H1 (cell line): ENCODE measurements at regions not wholly inside any gene's neighbourhood (a gene's known extent, or its start where the extent isn't known, plus 50 kb on each side); places are given as distances from the start of the nearest gene placed in this dataset.

Experiments used
- CTCF ChIA-PET: fragments of 300-600 bp; sonication (Branson Sonifier 250); formaldehyde crosslinking; loops from one replicate; lab custom pipeline; 2021; ENCODE audit not compliant: partially characterized antibody; lab: Charles Lee
- POLR2A ChIA-PET: fragments of 300-600 bp; sonication (Branson Sonifier 250); formaldehyde crosslinking; loops from one replicate; lab custom pipeline; 2021; ENCODE audit warnings: inconsistent platforms; ENCODE audit not compliant: partially characterized antibody; lab: Charles Lee
- DNase-seq, 2 experiments: peaks; one replicate each; pipeline versions ENCODE4 v3.0.0 to v3.0.0-alpha.2; 2010 to 2022; ENCODE audit warnings: low spot score in 2 of 2, low read depth in 1 of 2, mixed read lengths in 1 of 2
- FAIRE-seq: peaks from 2 replicates; lab custom pipeline; 2011; peaks lifted over from hg19 to GRCh38; lab: Jason Lieb, UNC
- H2AFZ ChIP-seq: 2 replicates; pipeline ENCODE4 v1.8.1; 2012; ENCODE audit warnings: low read length, inconsistent platforms
- H2AK5ac ChIP-seq: 2 replicates; pipeline ENCODE4 v1.6.1; 2013; ENCODE audit warnings: low read depth, low read length
- H2BK120ac ChIP-seq: replicated peaks from 2 replicates; pipeline ENCODE3; 2013; ENCODE audit warnings: low read depth, low read length, inconsistent platforms
- H2BK12ac ChIP-seq: 2 replicates; pipeline ENCODE4 v1.6.1; 2013; ENCODE audit warnings: low read depth, low read length
- H2BK15ac ChIP-seq: 2 replicates; pipeline ENCODE4 v1.6.1; 2013; ENCODE audit warnings: low read length
- H2BK20ac ChIP-seq: 2 replicates; pipeline ENCODE4 v1.6.1; 2013; ENCODE audit warnings: low read length
- H2BK5ac ChIP-seq: 2 replicates; pipeline ENCODE4 v1.6.1; 2013; ENCODE audit warnings: low read depth, low read length
- H3K14ac ChIP-seq: 2 replicates; pipeline ENCODE4 v1.6.1; 2013; ENCODE audit warnings: inconsistent platforms; ENCODE audit not compliant: insufficient read length
- H3K18ac ChIP-seq: 2 replicates; pipeline ENCODE4 v1.6.1; 2013; ENCODE audit warnings: low read length; ENCODE audit errors: extremely low read depth
- H3K23ac ChIP-seq: 2 replicates; pipeline ENCODE4 v1.6.1; 2013; ENCODE audit warnings: inconsistent platforms; ENCODE audit not compliant: insufficient read length
- H3K23me2 ChIP-seq: 2 replicates; pipeline ENCODE4 v1.6.1; 2013; ENCODE audit warnings: low read depth, low read length
- H3K27ac ChIP-seq: 2 replicates; pipeline ENCODE4 v1.6.1; 2011; ENCODE audit warnings: low read depth, low read length, inconsistent platforms
- H3K27me3 ChIP-seq, 4 experiments: replicated peaks in 1 of 4; 1 replicate in 1 of 4; 2 replicates in 3 of 4; pipeline versions ENCODE4 v1.6.1 to v1.8.1; 2011 to 2013; ENCODE audit warnings: low read length in 3 of 4, mild to moderate bottlenecking in 3 of 4, inconsistent platforms in 2 of 4, mixed read lengths in 2 of 4, moderate library complexity in 1 of 4; ENCODE audit not compliant: control insufficient read depth in 3 of 4, insufficient read depth in 3 of 4; ENCODE audit errors: extremely low read depth in 1 of 4
- H3K36me3 ChIP-seq, 4 experiments: 2 replicates each; pipeline versions ENCODE4 v1.6.1 to v1.8.1; 2011 to 2013; ENCODE audit warnings: mild to moderate bottlenecking in 4 of 4, low read length in 3 of 4, moderate library complexity in 2 of 4, control low read depth in 1 of 4, inconsistent platforms in 1 of 4; ENCODE audit not compliant: insufficient read depth in 4 of 4, control insufficient read depth in 2 of 4
- H3K4ac ChIP-seq: replicated peaks from 2 replicates; pipeline ENCODE3; 2013; ENCODE audit warnings: low read length, low read depth, mixed read lengths, inconsistent platforms; ENCODE audit not compliant: insufficient read length
- H3K4me1 ChIP-seq, 4 experiments: replicated peaks in 1 of 4; 1 replicate in 1 of 4; 2 replicates in 3 of 4; pipeline versions ENCODE4 v1.6.1 to v1.8.1; 2011 to 2013; ENCODE audit warnings: low read length in 3 of 4, inconsistent platforms in 2 of 4, mixed read lengths in 1 of 4; ENCODE audit not compliant: insufficient read depth in 4 of 4, control insufficient read depth in 3 of 4
- H3K4me2 ChIP-seq, 2 experiments: 2 replicates each; pipeline versions ENCODE4 v1.6.1 to v1.8.1; 2011 to 2013; ENCODE audit warnings: low read depth in 2 of 2, low read length in 2 of 2, control low read depth in 1 of 2, inconsistent platforms in 1 of 2, mild to moderate bottlenecking in 1 of 2; ENCODE audit not compliant: insufficient read depth in 1 of 2
- H3K4me3 ChIP-seq, 4 experiments: fragments of 200-600, 300-600 bp in 1 of 4; sonication (generic), shearing (Covaris generic), sonication (Bioruptor Twin) in 1 of 4; 2 replicates each; pipeline versions ENCODE4 v1.5.1 to v1.8.1; 2011 to 2016; ENCODE audit warnings: low read length in 4 of 4, low read depth in 3 of 4, control low read depth in 2 of 4, inconsistent platforms in 2 of 4, mild to moderate bottlenecking in 2 of 4, mixed read lengths in 1 of 4, moderate library complexity in 1 of 4; ENCODE audit not compliant: insufficient read depth in 2 of 4; ENCODE audit errors: extremely low read depth in 1 of 4
- H3K56ac ChIP-seq: replicated peaks from 2 replicates; pipeline ENCODE3; 2013; ENCODE audit warnings: low read depth, mild to moderate bottlenecking, mixed read lengths, low read length, inconsistent platforms; ENCODE audit not compliant: insufficient read length
- H3K79me1 ChIP-seq: 2 replicates; pipeline ENCODE4 v1.6.1; 2013; ENCODE audit warnings: low read depth, low read length, control low read depth
- H3K79me2 ChIP-seq, 2 experiments: 2 replicates each; pipeline versions ENCODE4 v1.6.1 to v1.8.1; 2012 to 2013; ENCODE audit warnings: low read length in 2 of 2, mild to moderate bottlenecking in 2 of 2, inconsistent platforms in 1 of 2; ENCODE audit not compliant: insufficient read depth in 2 of 2, control insufficient read depth in 1 of 2
- H3K9ac ChIP-seq, 4 experiments: replicated peaks in 1 of 4; 1 replicate in 1 of 4; 2 replicates in 3 of 4; pipeline versions ENCODE4 v1.6.1 to v1.8.1; 2011 to 2013; ENCODE audit warnings: low read depth in 3 of 4, low read length in 3 of 4, control low read depth in 2 of 4, mild to moderate bottlenecking in 2 of 4, moderate library complexity in 2 of 4, inconsistent platforms in 1 of 4; ENCODE audit errors: extremely low read depth in 1 of 4
- H3K9me3 ChIP-seq, 2 experiments: 2 replicates each; pipeline versions ENCODE4 v1.6.1 to v1.8.1; 2012 to 2013; ENCODE audit warnings: mild to moderate bottlenecking in 2 of 2, moderate library complexity in 2 of 2, control low read depth in 1 of 2, inconsistent platforms in 1 of 2, low read depth in 1 of 2, low read length in 1 of 2, mixed read lengths in 1 of 2; ENCODE audit not compliant: insufficient read depth in 2 of 2
- H4K20me1 ChIP-seq, 2 experiments: replicated peaks in 1 of 2; 2 replicates each; pipeline versions ENCODE3 to v1.8.1; 2011 to 2013; ENCODE audit warnings: inconsistent platforms in 2 of 2, low read length in 2 of 2, mild to moderate bottlenecking in 1 of 2; ENCODE audit not compliant: insufficient read depth in 2 of 2, control insufficient read depth in 1 of 2
- H4K5ac ChIP-seq: 2 replicates; pipeline ENCODE4 v1.6.1; 2013; ENCODE audit warnings: low read length, low read depth, mixed read lengths, inconsistent platforms; ENCODE audit not compliant: insufficient read length
- H4K8ac ChIP-seq: 2 replicates; pipeline ENCODE4 v1.8.0; 2013; ENCODE audit warnings: mild to moderate bottlenecking, moderate library complexity, low read length, inconsistent platforms; ENCODE audit not compliant: insufficient read depth; ENCODE audit errors: extremely low read depth
- H4K91ac ChIP-seq: replicated peaks from 2 replicates; pipeline ENCODE3; 2013; ENCODE audit warnings: low read length, mixed read lengths, inconsistent platforms; ENCODE audit not compliant: insufficient read length
- EGR1 ChIP-seq: IDR thresholded peaks from 2 replicates; pipeline ENCODE4 v1.6.1; 2011; ENCODE audit warnings: low read depth, low read length, borderline replicate concordance
- KDM4A ChIP-seq: IDR thresholded peaks from one replicate; pipeline ENCODE4 v1.7.1; 2012; ENCODE audit warnings: low read depth, mild to moderate bottlenecking, moderate library complexity, low read length, inconsistent platforms; ENCODE audit not compliant: severe bottlenecking
- MAFK ChIP-seq: IDR thresholded peaks from 2 replicates; pipeline ENCODE4 v1.6.1; 2012; ENCODE audit warnings: low read depth, mild to moderate bottlenecking, improper control_type of control experiment, low read length
- NRF1 ChIP-seq: IDR thresholded peaks from 2 replicates; pipeline ENCODE4 v1.6.1; 2011; ENCODE audit warnings: mild to moderate bottlenecking, low read depth, low read length, improper control_type of control experiment
- RAD21 ChIP-seq, 2 experiments: IDR thresholded peaks in 1 of 2; conservative IDR thresholded peaks in 1 of 2; 2 replicates each; pipeline ENCODE4 v1.6.1; 2011; ENCODE audit warnings: low read depth in 2 of 2, low read length in 2 of 2, improper control_type of control experiment in 1 of 2, inconsistent platforms in 1 of 2, mild to moderate bottlenecking in 1 of 2, moderate library complexity in 1 of 2
- WGBS, 2 experiments: shearing (Covaris generic) in 1 of 2; methylation state at CpG; one replicate each; pipeline versions ENCODE4 v1.1.6 to v1.1.7; 2013 to 2015; ENCODE audit warnings: low lambda C conversion rate in 2 of 2, mixed read lengths in 2 of 2, inconsistent platforms in 1 of 2, low coverage in 1 of 2, missing lambda C conversion rate in 1 of 2; ENCODE audit not compliant: insufficient replicate concordance in 2 of 2, insufficient coverage in 1 of 2, insufficient read length in 1 of 2; ENCODE audit errors: extremely low coverage in 1 of 2, missing lambda C conversion rate in 1 of 2; 5-methylcytosine and 5-hydroxymethylcytosine counted together
- TF ChIP-seq, protein P1 (sequence below), 3 experiments: IDR thresholded peaks; 1 replicate in 2 of 3; 2 replicates in 1 of 3; pipeline versions ENCODE4 v1.5.1 to v1.6.1; 2011; ENCODE audit warnings: low read length in 3 of 3, mild to moderate bottlenecking in 3 of 3, inconsistent platforms in 2 of 3, low read depth in 1 of 3, moderate library complexity in 1 of 3; ENCODE audit not compliant: insufficient read depth in 1 of 3; ENCODE audit errors: control extremely low read depth in 1 of 3

- no peak overlapping the region for H3K18ac ChIP-seq
- H3K23me2 ChIP-seq, result no peaks in the 10 kb centered on the region
- DNase-seq, result no peak
- H2BK5ac ChIP-seq, result no peak overlapping the region
- H2BK20ac ChIP-seq, result no peak overlapping the region
- ChIA-PET CTCF (interaction anchor here (0.6 to 1.6 kb wide), 5 partner anchors 10 to 825 kb away, joined by 3 to 5 read pairs (median 4); no protein-coding TSS in a partner anchor), POLR2A (no interaction called here)
- H3K4me2 ChIP-seq, result no peak overlapping the region
- no peak overlapping the region for H4K8ac ChIP-seq
- H2BK12ac ChIP-seq, result no peak overlapping the region
- 39% methylated on average over 5 of the region's 7 CpGs; no CpG with 5 or more reads in 1 of the 2 experiments for WGBS, 2 experiments
- no peak for FAIRE-seq
- H3K27ac ChIP-seq, result no peak overlapping the region
- no peaks in the 10 kb centered on the region for H4K20me1 ChIP-seq
- no peaks in the 10 kb centered on the region for H3K36me3 ChIP-seq
- no peak overlapping the region for H3K9ac ChIP-seq
- no peak overlapping the region for H3K14ac ChIP-seq
- H2BK120ac ChIP-seq, result no peak overlapping the region
- H3K79me1 ChIP-seq, result no peaks in the 10 kb centered on the region
- H3K79me2 ChIP-seq, result no peaks in the 10 kb centered on the region
- TF ChIP-seq MAFK (no peak), EGR1 (no peak), RAD21 (IDR thresholded peaks at IDR 0.05 in 1 of 2, conservative IDR thresholded peaks at IDR 0.05 in 1 of 2; ENCODE audit: low read depth in 2 of 2, low read length in 2 of 2) (peak; percentile 23 to 24; a peak in 3 of 4 replicates), KDM4A (no peak), NRF1 (no peak)
- TF ChIP-seq, protein P1, sequence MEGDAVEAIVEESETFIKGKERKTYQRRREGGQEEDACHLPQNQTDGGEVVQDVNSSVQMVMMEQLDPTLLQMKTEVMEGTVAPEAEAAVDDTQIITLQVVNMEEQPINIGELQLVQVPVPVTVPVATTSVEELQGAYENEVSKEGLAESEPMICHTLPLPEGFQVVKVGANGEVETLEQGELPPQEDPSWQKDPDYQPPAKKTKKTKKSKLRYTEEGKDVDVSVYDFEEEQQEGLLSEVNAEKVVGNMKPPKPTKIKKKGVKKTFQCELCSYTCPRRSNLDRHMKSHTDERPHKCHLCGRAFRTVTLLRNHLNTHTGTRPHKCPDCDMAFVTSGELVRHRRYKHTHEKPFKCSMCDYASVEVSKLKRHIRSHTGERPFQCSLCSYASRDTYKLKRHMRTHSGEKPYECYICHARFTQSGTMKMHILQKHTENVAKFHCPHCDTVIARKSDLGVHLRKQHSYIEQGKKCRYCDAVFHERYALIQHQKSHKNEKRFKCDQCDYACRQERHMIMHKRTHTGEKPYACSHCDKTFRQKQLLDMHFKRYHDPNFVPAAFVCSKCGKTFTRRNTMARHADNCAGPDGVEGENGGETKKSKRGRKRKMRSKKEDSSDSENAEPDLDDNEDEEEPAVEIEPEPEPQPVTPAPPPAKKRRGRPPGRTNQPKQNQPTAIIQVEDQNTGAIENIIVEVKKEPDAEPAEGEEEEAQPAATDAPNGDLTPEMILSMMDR (IDR thresholded peaks at IDR 0.05; ENCODE audit: control extremely low read depth in 1 of 3, insufficient read depth in 1 of 3, low read depth in 1 of 3, low read length in 3 of 3), result peak in 1 of 3 experiments; percentile 22; a peak in 1 of 4 replicates
- no peaks in the 10 kb centered on the region for H3K4me1 ChIP-seq
- H4K91ac ChIP-seq, result no peak overlapping the region
- peaks cover 3 to 5% of the 10 kb centered on the region in 2 experiments; a peak in 1 of 4 replicates for H3K9me3 ChIP-seq
- H3K27me3 ChIP-seq, result no peaks in the 10 kb centered on the region
- no peak overlapping the region for H3K56ac ChIP-seq
- no peak overlapping the region for H2AFZ ChIP-seq
- H4K5ac ChIP-seq, result no peak overlapping the region
- no peak overlapping the region for H3K23ac ChIP-seq
- no peak overlapping the region for H3K4ac ChIP-seq
- no peak overlapping the region for H3K4me3 ChIP-seq
- H2AK5ac ChIP-seq, result no peak overlapping the region
- no peak overlapping the region for H2BK15ac ChIP-seq
Measured at GRCh38 chrX:26649534-26649933, 433.6 kb downstream of the MAGEB5 start.
